NB4 (cell line): ENCODE measurements at regions not wholly inside any gene's neighbourhood (a gene's known extent, or its start where the extent isn't known, plus 50 kb on each side); places are given as distances from the start of the nearest gene placed in this dataset.

ENCODE experiments used
- CTCF ChIP-seq: IDR thresholded peaks from one replicate; pipeline ENCODE4 v1.5.1; 2012; ENCODE audit warnings: low read depth, low read length
- MYC ChIP-seq: IDR thresholded peaks from 2 replicates; pipeline ENCODE4 v1.6.1; 2011; ENCODE audit warnings: low read depth, low read length
- POLR2A ChIP-seq: IDR thresholded peaks from 2 replicates; pipeline ENCODE4 v1.6.1; 2011; ENCODE audit warnings: mild to moderate bottlenecking; ENCODE audit not compliant: insufficient read length; ENCODE audit errors: extremely low read depth
- TF ChIP-seq, protein P1 (sequence below): IDR thresholded peaks from 2 replicates; pipeline ENCODE4 v1.6.1; 2011; ENCODE audit warnings: low read depth, low read length

GRCh38 chr2:147327613-147328012 is 517.2 kb upstream of the ACVR2A start:
- no peak for TF ChIP-seq CTCF
- TF ChIP-seq, protein P1, sequence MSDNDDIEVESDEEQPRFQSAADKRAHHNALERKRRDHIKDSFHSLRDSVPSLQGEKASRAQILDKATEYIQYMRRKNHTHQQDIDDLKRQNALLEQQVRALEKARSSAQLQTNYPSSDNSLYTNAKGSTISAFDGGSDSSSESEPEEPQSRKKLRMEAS = no peak
- no peak for TF ChIP-seq MYC
- no peak for TF ChIP-seq POLR2A
